ENCODE measurements at regions not wholly inside any gene's neighbourhood (a gene's known extent, or its start where the extent isn't known, plus 50 kb on each side); places are given as distances from the start of the nearest gene placed in this dataset.

DNA sequence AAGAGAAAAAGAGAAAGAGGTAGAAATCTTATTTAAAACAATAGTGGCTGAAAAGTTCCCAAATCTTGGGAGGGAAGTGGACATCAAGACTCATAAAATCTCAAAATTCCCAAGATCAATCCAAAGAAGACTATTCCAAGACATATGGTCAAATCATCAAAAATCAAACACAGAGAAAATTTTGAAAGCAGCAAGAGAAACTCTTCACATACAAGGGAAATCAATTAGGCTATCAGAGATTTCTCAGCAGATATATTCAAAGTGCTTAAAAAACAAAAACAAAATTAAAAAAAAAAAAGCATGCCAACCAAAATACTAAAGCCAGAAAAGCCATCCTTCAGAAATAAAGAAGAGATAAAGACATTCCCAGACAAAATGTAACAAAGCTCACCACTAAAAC, 52.6 kb upstream of the RALGPS2 start:
- TF ChIP-seq EP300 (IDR thresholded peaks at IDR 0.05) (no peak), POLR2AphosphoS5 (IDR thresholded peaks at IDR 0.05) (no peak), POLR2A (IDR thresholded peaks at IDR 0.05; ENCODE audit: low read depth) (no peak)
- TF ChIP-seq, protein P1, sequence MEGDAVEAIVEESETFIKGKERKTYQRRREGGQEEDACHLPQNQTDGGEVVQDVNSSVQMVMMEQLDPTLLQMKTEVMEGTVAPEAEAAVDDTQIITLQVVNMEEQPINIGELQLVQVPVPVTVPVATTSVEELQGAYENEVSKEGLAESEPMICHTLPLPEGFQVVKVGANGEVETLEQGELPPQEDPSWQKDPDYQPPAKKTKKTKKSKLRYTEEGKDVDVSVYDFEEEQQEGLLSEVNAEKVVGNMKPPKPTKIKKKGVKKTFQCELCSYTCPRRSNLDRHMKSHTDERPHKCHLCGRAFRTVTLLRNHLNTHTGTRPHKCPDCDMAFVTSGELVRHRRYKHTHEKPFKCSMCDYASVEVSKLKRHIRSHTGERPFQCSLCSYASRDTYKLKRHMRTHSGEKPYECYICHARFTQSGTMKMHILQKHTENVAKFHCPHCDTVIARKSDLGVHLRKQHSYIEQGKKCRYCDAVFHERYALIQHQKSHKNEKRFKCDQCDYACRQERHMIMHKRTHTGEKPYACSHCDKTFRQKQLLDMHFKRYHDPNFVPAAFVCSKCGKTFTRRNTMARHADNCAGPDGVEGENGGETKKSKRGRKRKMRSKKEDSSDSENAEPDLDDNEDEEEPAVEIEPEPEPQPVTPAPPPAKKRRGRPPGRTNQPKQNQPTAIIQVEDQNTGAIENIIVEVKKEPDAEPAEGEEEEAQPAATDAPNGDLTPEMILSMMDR (IDR thresholded peaks at IDR 0.05): no peak

Data from esophagus muscularis mucosa (tissue), 4 donors.